Panc1 (cell line): ENCODE measurements at regions not wholly inside any gene's neighbourhood (a gene's known extent, or its start where the extent isn't known, plus 50 kb on each side); places are given as distances from the start of the nearest gene placed in this dataset.

ENCODE experiments used
- ATAC-seq: fragments of 200-7000 bp; cut with Tn5 transposase; 2 replicates; pipeline ENCODE4 v1.9.1; 2020; ENCODE audit warnings: mild to moderate bottlenecking, moderate library complexity
- BruUV-seq: library from RNA; stranded (reverse); fragments of 400-500 nt; replicated peaks from 2 replicates; lab custom pipeline; 2021; lab: Mats Ljungman, UMichigan
- CTCF ChIA-PET: fragments of 300-600 bp; sonication (Branson Sonifier 250); formaldehyde crosslinking; loops from one replicate; lab custom pipeline; 2022; ENCODE audit warnings: antibody characterized with exemption; lab: Charles Lee
- POLR2A ChIA-PET: fragments of 300-600 bp; sonication (Branson Sonifier 250); formaldehyde crosslinking; loops from one replicate; lab custom pipeline; 2022; ENCODE audit warnings: antibody characterized with exemption; lab: Charles Lee
- DNase-seq: peaks from one replicate; pipeline ENCODE4 v3.0.0-alpha.2; 2010; ENCODE audit warnings: low read depth, low spot score
- H3K27ac ChIP-seq: 2 replicates; pipeline ENCODE4 v1.5.1; 2011; ENCODE audit warnings: mild to moderate bottlenecking, low read length, inconsistent platforms
- H3K27me3 ChIP-seq: fragments of 200-500 bp; sonication (Bioruptor generic); 2 replicates; pipeline ENCODE4 v1.6.0; 2014; ENCODE audit warnings: low read length, inconsistent platforms; ENCODE audit not compliant: control insufficient read depth, insufficient read depth
- H3K36me3 ChIP-seq: fragments of 200-500 bp; sonication (Bioruptor generic); 2 replicates; pipeline ENCODE4 v1.5.1; 2014; ENCODE audit warnings: inconsistent platforms, mild to moderate bottlenecking, low read length, moderate library complexity; ENCODE audit not compliant: control insufficient read depth, insufficient read depth
- H3K4me1 ChIP-seq: 2 replicates; pipeline ENCODE4 v1.5.1; 2011; ENCODE audit warnings: inconsistent platforms, mild to moderate bottlenecking, low read length, moderate library complexity; ENCODE audit not compliant: control insufficient read depth, insufficient read depth
- H3K4me3 ChIP-seq, 2 experiments: 2 replicates each; pipeline ENCODE4 v1.5.1; 2011 to 2012; ENCODE audit warnings: low read depth in 2 of 2, low read length in 2 of 2, mild to moderate bottlenecking in 2 of 2, inconsistent platforms in 1 of 2, moderate library complexity in 1 of 2
- H3K9me3 ChIP-seq: fragments of 200-500 bp; sonication (Bioruptor generic); 2 replicates; pipeline ENCODE4 v1.5.1; 2014; ENCODE audit warnings: low read depth, mild to moderate bottlenecking, inconsistent platforms, low read length, moderate library complexity; ENCODE audit not compliant: control insufficient read depth, insufficient read depth
- POLR2AphosphoS5 ChIP-seq: IDR thresholded peaks from 2 replicates; pipeline ENCODE4 v1.6.1; 2012; ENCODE audit warnings: mild to moderate bottlenecking, low read depth, low read length, moderate library complexity
- SIN3A ChIP-seq: IDR thresholded peaks from 2 replicates; pipeline ENCODE4 v1.6.1; 2012; ENCODE audit warnings: low read depth, mild to moderate bottlenecking, low read length, moderate library complexity, borderline replicate concordance; ENCODE audit not compliant: insufficient read depth
- TCF7L2 ChIP-seq: IDR thresholded peaks from 2 replicates; pipeline ENCODE4 v1.6.1; 2011; ENCODE audit warnings: mild to moderate bottlenecking, low read depth, low read length, inconsistent platforms
- in situ Hi-C: cut with HindIII; loops from 2 replicates; pipeline ENCODE4 v1.10.0; 2016; ENCODE audit warnings: low sequenced_read_pairs, low pct_unique_long_range_greater_than_20kb
- intact Hi-C: fragments of 100-400 bp; cut with micrococcal nuclease; formaldehyde crosslinking; loops from one replicate; pipeline ENCODE4 v1.10.0; 2022; ENCODE audit not compliant: unreplicated experiment
- TF ChIP-seq, protein P1 (sequence below), 2 experiments: IDR thresholded peaks; 2 replicates each; pipeline ENCODE4 v1.6.1; 2011 to 2012; ENCODE audit warnings: low read depth in 2 of 2, control low read depth in 1 of 2, low read length in 1 of 2, mild to moderate bottlenecking in 1 of 2, moderate library complexity in 1 of 2; ENCODE audit not compliant: insufficient read depth in 1 of 2
- TF ChIP-seq, protein P2 (sequence below): fragments of 450-650 bp; IDR thresholded peaks from 2 replicates; pipeline ENCODE4 v1.5.1; 2017; ENCODE audit warnings: mild to moderate bottlenecking

DNA sequence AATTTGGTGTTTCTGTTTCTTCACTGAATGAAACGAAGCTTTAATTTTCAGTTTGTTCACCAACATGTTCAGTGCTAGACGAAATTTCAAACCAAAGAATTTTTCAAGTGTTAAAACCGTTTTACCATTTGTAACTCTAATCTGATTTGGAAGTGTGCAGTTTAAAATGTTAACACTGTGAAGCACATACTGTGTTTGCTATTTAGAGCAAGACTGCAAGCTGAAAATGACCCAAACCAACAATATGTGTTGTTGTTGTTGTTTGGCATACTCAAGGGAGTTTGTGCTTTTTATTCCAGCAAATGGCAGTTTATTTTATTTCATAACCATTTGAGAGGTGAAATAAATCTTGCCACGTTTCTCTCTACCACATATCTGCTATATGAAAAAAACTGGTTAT is 128.4 kb upstream of the CDH7 start:
- H3K27me3 ChIP-seq = no peaks in the 10 kb centered on the region

DNA sequence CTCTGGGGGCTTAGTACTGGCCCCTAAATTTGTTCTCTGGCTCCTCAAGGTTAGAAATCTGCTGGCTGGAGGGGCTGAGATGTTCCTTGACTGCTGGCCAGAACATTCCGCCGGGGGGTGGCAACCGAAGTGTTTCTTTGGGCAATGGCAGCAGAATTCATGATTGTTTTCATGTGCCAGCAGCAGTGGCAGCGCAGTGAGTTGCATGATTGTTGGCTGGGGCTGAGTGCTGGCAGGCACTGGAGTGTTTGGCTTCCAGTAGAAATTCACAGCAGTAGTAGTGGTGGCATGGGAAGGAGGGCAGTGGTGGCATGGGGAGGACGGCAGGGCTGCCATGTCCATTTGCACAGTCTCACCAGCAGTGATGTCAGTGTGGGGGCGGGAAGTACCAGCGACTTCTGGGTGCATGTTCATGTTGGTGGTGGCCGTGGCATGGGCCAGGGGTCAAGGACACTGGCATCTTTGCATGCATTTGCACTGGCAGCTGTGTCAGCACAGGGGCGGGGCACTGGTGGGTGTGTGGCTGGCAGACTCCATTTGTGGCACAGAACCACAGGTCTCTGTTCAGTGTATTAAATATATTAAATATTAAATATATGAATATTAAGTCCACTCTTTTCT is 130.6 kb upstream of the CDH7 start:
- Histone ChIP-seq H3K27ac (no peak overlapping the region), H3K4me3 (no peak overlapping the region), H3K27me3 (no peaks in the 10 kb centered on the region), H3K9me3 (no peaks in the 10 kb centered on the region), H3K4me1 (no peaks in the 10 kb centered on the region), H3K36me3 (no peaks in the 10 kb centered on the region)
- no peak for ATAC-seq
- POLR2A ChIA-PET = no interaction called here
- CTCF ChIA-PET = no interaction called here
- no TSS peak for BruUV-seq
- in situ Hi-C loops (no loop called here), intact Hi-C loops (no loop called here)
- no peak for DNase-seq
- TF ChIP-seq SIN3A = no peak
- TF ChIP-seq POLR2AphosphoS5 = no peak
- TF ChIP-seq, protein P1, sequence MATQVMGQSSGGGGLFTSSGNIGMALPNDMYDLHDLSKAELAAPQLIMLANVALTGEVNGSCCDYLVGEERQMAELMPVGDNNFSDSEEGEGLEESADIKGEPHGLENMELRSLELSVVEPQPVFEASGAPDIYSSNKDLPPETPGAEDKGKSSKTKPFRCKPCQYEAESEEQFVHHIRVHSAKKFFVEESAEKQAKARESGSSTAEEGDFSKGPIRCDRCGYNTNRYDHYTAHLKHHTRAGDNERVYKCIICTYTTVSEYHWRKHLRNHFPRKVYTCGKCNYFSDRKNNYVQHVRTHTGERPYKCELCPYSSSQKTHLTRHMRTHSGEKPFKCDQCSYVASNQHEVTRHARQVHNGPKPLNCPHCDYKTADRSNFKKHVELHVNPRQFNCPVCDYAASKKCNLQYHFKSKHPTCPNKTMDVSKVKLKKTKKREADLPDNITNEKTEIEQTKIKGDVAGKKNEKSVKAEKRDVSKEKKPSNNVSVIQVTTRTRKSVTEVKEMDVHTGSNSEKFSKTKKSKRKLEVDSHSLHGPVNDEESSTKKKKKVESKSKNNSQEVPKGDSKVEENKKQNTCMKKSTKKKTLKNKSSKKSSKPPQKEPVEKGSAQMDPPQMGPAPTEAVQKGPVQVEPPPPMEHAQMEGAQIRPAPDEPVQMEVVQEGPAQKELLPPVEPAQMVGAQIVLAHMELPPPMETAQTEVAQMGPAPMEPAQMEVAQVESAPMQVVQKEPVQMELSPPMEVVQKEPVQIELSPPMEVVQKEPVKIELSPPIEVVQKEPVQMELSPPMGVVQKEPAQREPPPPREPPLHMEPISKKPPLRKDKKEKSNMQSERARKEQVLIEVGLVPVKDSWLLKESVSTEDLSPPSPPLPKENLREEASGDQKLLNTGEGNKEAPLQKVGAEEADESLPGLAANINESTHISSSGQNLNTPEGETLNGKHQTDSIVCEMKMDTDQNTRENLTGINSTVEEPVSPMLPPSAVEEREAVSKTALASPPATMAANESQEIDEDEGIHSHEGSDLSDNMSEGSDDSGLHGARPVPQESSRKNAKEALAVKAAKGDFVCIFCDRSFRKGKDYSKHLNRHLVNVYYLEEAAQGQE (IDR thresholded peaks at IDR 0.05; ENCODE audit: insufficient read depth in 1 of 2, low read depth in 2 of 2, low read length in 1 of 2) = no peak
- TF ChIP-seq, protein P2, sequence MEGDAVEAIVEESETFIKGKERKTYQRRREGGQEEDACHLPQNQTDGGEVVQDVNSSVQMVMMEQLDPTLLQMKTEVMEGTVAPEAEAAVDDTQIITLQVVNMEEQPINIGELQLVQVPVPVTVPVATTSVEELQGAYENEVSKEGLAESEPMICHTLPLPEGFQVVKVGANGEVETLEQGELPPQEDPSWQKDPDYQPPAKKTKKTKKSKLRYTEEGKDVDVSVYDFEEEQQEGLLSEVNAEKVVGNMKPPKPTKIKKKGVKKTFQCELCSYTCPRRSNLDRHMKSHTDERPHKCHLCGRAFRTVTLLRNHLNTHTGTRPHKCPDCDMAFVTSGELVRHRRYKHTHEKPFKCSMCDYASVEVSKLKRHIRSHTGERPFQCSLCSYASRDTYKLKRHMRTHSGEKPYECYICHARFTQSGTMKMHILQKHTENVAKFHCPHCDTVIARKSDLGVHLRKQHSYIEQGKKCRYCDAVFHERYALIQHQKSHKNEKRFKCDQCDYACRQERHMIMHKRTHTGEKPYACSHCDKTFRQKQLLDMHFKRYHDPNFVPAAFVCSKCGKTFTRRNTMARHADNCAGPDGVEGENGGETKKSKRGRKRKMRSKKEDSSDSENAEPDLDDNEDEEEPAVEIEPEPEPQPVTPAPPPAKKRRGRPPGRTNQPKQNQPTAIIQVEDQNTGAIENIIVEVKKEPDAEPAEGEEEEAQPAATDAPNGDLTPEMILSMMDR = no peak
- no peak for TF ChIP-seq TCF7L2

More for the DNA sequence above, 128.4 kb upstream of the CDH7 start:
- TF ChIP-seq, protein P2 = no peak
- TF ChIP-seq, protein P1 (IDR thresholded peaks at IDR 0.05; ENCODE audit: insufficient read depth in 1 of 2, low read depth in 2 of 2, low read length in 1 of 2) = no peak
- TF ChIP-seq SIN3A (no peak), POLR2AphosphoS5 (no peak), TCF7L2 (no peak)
- CTCF ChIA-PET = no interaction called here
- POLR2A ChIA-PET = no interaction called here
- Histone ChIP-seq H3K36me3 (no peaks in the 10 kb centered on the region), H3K4me1 (no peaks in the 10 kb centered on the region), H3K4me3 (no peak overlapping the region), H3K9me3 (no peaks in the 10 kb centered on the region), H3K27ac (no peak overlapping the region)
- intact Hi-C loops = no loop called here
- ATAC-seq (no peak), DNase-seq (no peak)
- BruUV-seq = no TSS peak
- in situ Hi-C loops = no loop called here
